ENCODE measurements at regions not wholly inside any gene's neighbourhood (a gene's known extent, or its start where the extent isn't known, plus 50 kb on each side); places are given as distances from the start of the nearest gene placed in this dataset.

GRCh38 chr20:61133611-61134010 lies 118.5 kb upstream of the CDH4 start:
- TF ChIP-seq, protein P1, sequence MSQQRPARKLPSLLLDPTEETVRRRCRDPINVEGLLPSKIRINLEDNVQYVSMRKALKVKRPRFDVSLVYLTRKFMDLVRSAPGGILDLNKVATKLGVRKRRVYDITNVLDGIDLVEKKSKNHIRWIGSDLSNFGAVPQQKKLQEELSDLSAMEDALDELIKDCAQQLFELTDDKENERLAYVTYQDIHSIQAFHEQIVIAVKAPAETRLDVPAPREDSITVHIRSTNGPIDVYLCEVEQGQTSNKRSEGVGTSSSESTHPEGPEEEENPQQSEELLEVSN (IDR thresholded peaks at IDR 0.05), result no peak
- TF ChIP-seq NANOG (IDR thresholded peaks at IDR 0.05; ENCODE audit: insufficient read depth, low read depth, low read length, poor library complexity, severe bottlenecking) (no peak), KDM4A (IDR thresholded peaks at IDR 0.05; ENCODE audit: low read depth, low read length, severe bottlenecking) (no peak), HDAC2 (IDR thresholded peaks at IDR 0.05; ENCODE audit: borderline replicate concordance in 1 of 2, low read depth in 2 of 2, low read length in 2 of 2) (no peak), EP300 (IDR thresholded peaks at IDR 0.05; ENCODE audit: borderline replicate concordance in 1 of 2, low read depth in 2 of 2, low read length in 2 of 2) (no peak), TEAD4 (IDR thresholded peaks at IDR 0.05; ENCODE audit: low read depth, low read length) (no peak), POLR2AphosphoS5 (IDR thresholded peaks at IDR 0.05; ENCODE audit: low read depth, low read length) (no peak), SP4 (IDR thresholded peaks at IDR 0.05; ENCODE audit: low read length) (no peak), SP2 (IDR thresholded peaks at IDR 0.05; ENCODE audit: low read length) (no peak), TAF7 (optimal IDR thresholded peaks at IDR 0.05; ENCODE audit: borderline replicate concordance, low read depth, low read length) (no peak), ATF3 (IDR thresholded peaks at IDR 0.05; ENCODE audit: insufficient read depth, low read depth, low read length) (no peak), SAP30 (IDR thresholded peaks at IDR 0.05; ENCODE audit: insufficient read depth, insufficient replicate concordance, low read length) (no peak)
- FAIRE-seq (no peak), DNase-seq (ENCODE audit: low read depth in 1 of 2, low spot score in 2 of 2) (no peak)
- H2BK15ac ChIP-seq (ENCODE audit: low read length), result no peak overlapping the region
- H3K23me2 ChIP-seq (ENCODE audit: low read depth, low read length), result no peaks in the 10 kb centered on the region
- H3K4me3 ChIP-seq (ENCODE audit: extremely low read depth in 1 of 4, insufficient read depth in 2 of 4, low read depth in 3 of 4, low read length in 4 of 4), result no peak overlapping the region
- no peak overlapping the region for H3K4me2 ChIP-seq (ENCODE audit: insufficient read depth in 1 of 2, low read depth in 2 of 2, low read length in 2 of 2)
- H2BK20ac ChIP-seq (ENCODE audit: low read length), result no peak overlapping the region
- H2AFZ ChIP-seq (ENCODE audit: low read length), result no peak overlapping the region
- H3K56ac ChIP-seq (replicated peaks; ENCODE audit: insufficient read length, low read depth, low read length), result no peak overlapping the region
- ChIA-PET POLR2A (ENCODE audit: partially characterized antibody) (no interaction called here), CTCF (ENCODE audit: partially characterized antibody) (interaction anchor here (0.6 kb wide), 1 partner anchor 10 kb away, joined by 3 read pairs; no protein-coding TSS in a partner anchor)
- no peak overlapping the region for H2BK5ac ChIP-seq (ENCODE audit: low read depth, low read length)
- H3K27me3 ChIP-seq (replicated peaks in 1 of 4; ENCODE audit: control insufficient read depth in 3 of 4, extremely low read depth in 1 of 4, insufficient read depth in 3 of 4, low read length in 3 of 4), result peaks cover 0 to 40% (median 24%) of the 10 kb centered on the region in 4 experiments; a peak in 4 of 7 replicates
- H3K9ac ChIP-seq (replicated peaks in 1 of 4; ENCODE audit: extremely low read depth in 1 of 4, low read depth in 3 of 4, low read length in 3 of 4), result no peak overlapping the region
- H3K18ac ChIP-seq (ENCODE audit: extremely low read depth, low read length), result no peak overlapping the region
- H3K4ac ChIP-seq (replicated peaks; ENCODE audit: insufficient read length, low read depth, low read length), result no peak overlapping the region
- no peak overlapping the region for H4K91ac ChIP-seq (replicated peaks; ENCODE audit: insufficient read length, low read length)
- no peak overlapping the region for H3K23ac ChIP-seq (ENCODE audit: insufficient read length)
- peaks cover 3 to 4% of the 10 kb centered on the region in 2 experiments for H4K20me1 ChIP-seq (replicated peaks in 1 of 2; ENCODE audit: control insufficient read depth in 1 of 2, insufficient read depth in 2 of 2, low read length in 2 of 2)
- H4K5ac ChIP-seq (ENCODE audit: insufficient read length, low read depth, low read length), result no peak overlapping the region
- H4K8ac ChIP-seq (ENCODE audit: extremely low read depth, insufficient read depth, low read length), result no peak overlapping the region
- H3K9me3 ChIP-seq (ENCODE audit: insufficient read depth in 2 of 2, low read depth in 1 of 2, low read length in 1 of 2), result no peaks in the 10 kb centered on the region
- H3K14ac ChIP-seq (ENCODE audit: insufficient read length), result no peak overlapping the region
- no peak overlapping the region for H2AK5ac ChIP-seq (ENCODE audit: low read depth, low read length)
- no peak overlapping the region for H3K27ac ChIP-seq (ENCODE audit: low read depth, low read length)
- H3K79me2 ChIP-seq (ENCODE audit: control insufficient read depth in 1 of 2, insufficient read depth in 2 of 2, low read length in 2 of 2), result no peaks in the 10 kb centered on the region
- H3K79me1 ChIP-seq (ENCODE audit: low read depth, low read length), result no peaks in the 10 kb centered on the region
- H2BK12ac ChIP-seq (ENCODE audit: low read depth, low read length), result no peak overlapping the region
- no peaks in the 10 kb centered on the region for H3K36me3 ChIP-seq (ENCODE audit: control insufficient read depth in 2 of 4, insufficient read depth in 4 of 4, low read length in 3 of 4)
- no peak overlapping the region for H2BK120ac ChIP-seq (replicated peaks; ENCODE audit: low read depth, low read length)
- 88% methylated on average over 6 of the region's 6 CpGs; no CpG with 5 or more reads in 1 of the 2 experiments for WGBS, 2 experiments (ENCODE audit: extremely low coverage in 1 of 2, insufficient coverage in 1 of 2, insufficient read length in 1 of 2, insufficient replicate concordance in 2 of 2, low coverage in 1 of 2, low lambda C conversion rate in 2 of 2, missing lambda C conversion rate in 1 of 2)
- no peaks in the 10 kb centered on the region for H3K4me1 ChIP-seq (replicated peaks in 1 of 4; ENCODE audit: control insufficient read depth in 3 of 4, insufficient read depth in 4 of 4, low read length in 3 of 4)

Measured in H1 (cell line).